ENCODE measurements at regions not wholly inside any gene's neighbourhood (a gene's known extent, or its start where the extent isn't known, plus 50 kb on each side); places are given as distances from the start of the nearest gene placed in this dataset.

DNA sequence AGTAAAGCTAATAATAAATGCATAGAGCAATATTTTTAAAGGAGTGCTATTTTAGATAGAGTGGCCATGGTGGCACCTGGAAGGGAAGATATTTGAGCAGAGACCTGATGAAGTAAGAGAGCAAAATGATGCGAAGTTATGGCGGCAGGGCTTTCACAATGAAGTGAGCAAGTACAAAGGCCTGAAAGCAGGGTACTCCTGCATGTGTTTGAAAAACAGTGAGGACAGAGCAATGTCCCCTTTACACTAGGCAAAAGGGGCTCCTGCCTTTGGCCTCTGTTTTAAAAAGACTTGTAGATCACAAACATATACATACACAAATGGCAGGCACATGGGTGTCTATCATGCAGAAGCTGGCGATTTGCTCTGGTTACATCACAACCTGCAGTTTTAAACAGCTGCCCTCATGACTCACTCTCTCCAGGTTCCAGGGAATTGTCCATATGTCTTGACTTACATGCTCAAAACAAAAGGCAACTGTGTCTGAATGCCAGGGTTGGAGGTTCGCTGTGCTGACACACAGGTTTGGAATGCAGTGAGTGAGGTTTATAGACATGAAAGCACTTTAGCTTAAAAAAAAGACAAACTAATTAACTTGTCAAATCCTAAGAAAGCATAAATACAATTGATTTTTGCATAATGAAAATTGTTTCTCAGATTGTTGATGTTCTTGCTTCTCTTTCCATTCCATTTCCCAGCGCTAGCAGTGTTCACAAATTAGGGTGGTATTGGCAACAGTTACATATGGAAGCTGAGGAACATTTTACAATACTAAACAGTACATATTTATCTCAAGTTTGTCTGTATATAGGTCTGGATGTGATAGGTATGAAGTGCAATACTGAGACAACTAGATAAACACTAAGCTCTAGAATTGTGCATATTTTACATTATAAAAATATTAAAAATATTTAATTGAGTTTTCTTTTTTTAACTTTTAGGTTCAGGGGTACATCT lies 313.9 kb downstream of the BARHL2 start:
- no peak for TF ChIP-seq EZH2 (IDR thresholded peaks at IDR 0.05; ENCODE audit: insufficient read depth, low read length)
- TF ChIP-seq, protein P1, sequence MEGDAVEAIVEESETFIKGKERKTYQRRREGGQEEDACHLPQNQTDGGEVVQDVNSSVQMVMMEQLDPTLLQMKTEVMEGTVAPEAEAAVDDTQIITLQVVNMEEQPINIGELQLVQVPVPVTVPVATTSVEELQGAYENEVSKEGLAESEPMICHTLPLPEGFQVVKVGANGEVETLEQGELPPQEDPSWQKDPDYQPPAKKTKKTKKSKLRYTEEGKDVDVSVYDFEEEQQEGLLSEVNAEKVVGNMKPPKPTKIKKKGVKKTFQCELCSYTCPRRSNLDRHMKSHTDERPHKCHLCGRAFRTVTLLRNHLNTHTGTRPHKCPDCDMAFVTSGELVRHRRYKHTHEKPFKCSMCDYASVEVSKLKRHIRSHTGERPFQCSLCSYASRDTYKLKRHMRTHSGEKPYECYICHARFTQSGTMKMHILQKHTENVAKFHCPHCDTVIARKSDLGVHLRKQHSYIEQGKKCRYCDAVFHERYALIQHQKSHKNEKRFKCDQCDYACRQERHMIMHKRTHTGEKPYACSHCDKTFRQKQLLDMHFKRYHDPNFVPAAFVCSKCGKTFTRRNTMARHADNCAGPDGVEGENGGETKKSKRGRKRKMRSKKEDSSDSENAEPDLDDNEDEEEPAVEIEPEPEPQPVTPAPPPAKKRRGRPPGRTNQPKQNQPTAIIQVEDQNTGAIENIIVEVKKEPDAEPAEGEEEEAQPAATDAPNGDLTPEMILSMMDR (IDR thresholded peaks at IDR 0.05; ENCODE audit: insufficient read depth, low read depth, low read length): no peak
- Histone ChIP-seq H3K79me2 (ENCODE audit: insufficient read depth, low read length) (no peaks in the 10 kb centered on the region), H3K4me3 (ENCODE audit: insufficient read depth, low read depth, low read length) (no peak overlapping the region), H2AFZ (ENCODE audit: low read depth, low read length) (no peak overlapping the region), H3K4me2 (ENCODE audit: low read length) (peak overlapping the region; percentile 63), H3K4me1 (ENCODE audit: insufficient read depth, low read length) (peaks cover 6% of the 10 kb centered on the region), H3K9ac (ENCODE audit: low read length) (no peak overlapping the region), H4K20me1 (ENCODE audit: insufficient read depth, low read length) (no peaks in the 10 kb centered on the region), H3K36me3 (ENCODE audit: insufficient read depth, low read length) (no peaks in the 10 kb centered on the region), H3K27ac (ENCODE audit: low read depth, low read length) (peak overlapping the region; percentile 53), H3K27me3 (ENCODE audit: insufficient read depth, low read length) (no peaks in the 10 kb centered on the region), H3K9me3 (ENCODE audit: insufficient read depth, low read depth, low read length) (no peaks in the 10 kb centered on the region)
- peak; percentile 41 for FAIRE-seq
- H3K36me3 Mint-ChIP-seq (ENCODE audit: low read depth, unreplicated experiment): no peaks in the 10 kb centered on the region
- no peaks in the 10 kb centered on the region for H3K27me3 Mint-ChIP-seq (ENCODE audit: low read depth, unreplicated experiment)
- DNase-seq (ENCODE audit: low read depth): peak; percentile 99
- H3K9me3 Mint-ChIP-seq (ENCODE audit: unreplicated experiment): no peaks in the 10 kb centered on the region
- H3K27ac Mint-ChIP-seq (ENCODE audit: unreplicated experiment): peak overlapping the region; percentile 95
- H3K4me1 Mint-ChIP-seq (ENCODE audit: low read depth, unreplicated experiment): peaks cover 25% of the 10 kb centered on the region
- no peak overlapping the region for H3K4me3 Mint-ChIP-seq (ENCODE audit: unreplicated experiment)

DNA sequence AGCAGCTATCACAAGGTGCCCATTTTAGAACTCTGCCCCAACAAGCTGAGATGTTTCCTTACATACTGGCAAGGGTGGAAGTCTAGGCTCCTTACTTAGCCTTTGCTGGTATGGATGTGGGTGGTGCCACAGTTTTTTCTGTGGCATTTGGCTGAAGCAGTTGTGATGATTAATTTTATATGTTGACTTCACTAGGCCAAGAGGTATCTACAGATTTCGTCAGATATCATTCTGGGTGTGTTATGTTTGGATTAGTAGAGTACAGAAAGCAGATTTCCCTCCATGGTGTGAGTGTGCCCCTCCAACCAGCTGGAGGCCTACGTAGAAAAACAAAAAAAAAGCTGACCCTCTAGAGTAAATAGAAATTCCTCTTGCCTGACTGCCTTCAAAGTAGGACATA lies 317.0 kb downstream of the BARHL2 start:
- Mint-ChIP-seq H3K27ac (ENCODE audit: unreplicated experiment) (no peak overlapping the region), H3K27me3 (ENCODE audit: low read depth, unreplicated experiment) (no peaks in the 10 kb centered on the region), H3K4me3 (ENCODE audit: unreplicated experiment) (no peak overlapping the region), H3K4me1 (ENCODE audit: low read depth, unreplicated experiment) (peaks cover 23% of the 10 kb centered on the region), H3K36me3 (ENCODE audit: low read depth, unreplicated experiment) (no peaks in the 10 kb centered on the region), H3K9me3 (ENCODE audit: unreplicated experiment) (no peaks in the 10 kb centered on the region)
- no peak for FAIRE-seq
- Histone ChIP-seq H3K4me1 (ENCODE audit: insufficient read depth, low read length) (peaks cover 6% of the 10 kb centered on the region), H3K4me3 (ENCODE audit: insufficient read depth, low read depth, low read length) (no peak overlapping the region), H3K27ac (ENCODE audit: low read depth, low read length) (no peak overlapping the region), H3K27me3 (ENCODE audit: insufficient read depth, low read length) (no peaks in the 10 kb centered on the region), H3K9me3 (ENCODE audit: insufficient read depth, low read depth, low read length) (no peaks in the 10 kb centered on the region), H3K36me3 (ENCODE audit: insufficient read depth, low read length) (no peaks in the 10 kb centered on the region), H3K9ac (ENCODE audit: low read length) (no peak overlapping the region), H3K79me2 (ENCODE audit: insufficient read depth, low read length) (no peaks in the 10 kb centered on the region), H3K4me2 (ENCODE audit: low read length) (no peak overlapping the region), H4K20me1 (ENCODE audit: insufficient read depth, low read length) (no peaks in the 10 kb centered on the region), H2AFZ (ENCODE audit: low read depth, low read length) (no peak overlapping the region)
- TF ChIP-seq EZH2 (IDR thresholded peaks at IDR 0.05; ENCODE audit: insufficient read depth, low read length): no peak
- TF ChIP-seq, protein P1 (IDR thresholded peaks at IDR 0.05; ENCODE audit: insufficient read depth, low read depth, low read length): no peak
- peak; percentile 36 for DNase-seq (ENCODE audit: low read depth)

DNA sequence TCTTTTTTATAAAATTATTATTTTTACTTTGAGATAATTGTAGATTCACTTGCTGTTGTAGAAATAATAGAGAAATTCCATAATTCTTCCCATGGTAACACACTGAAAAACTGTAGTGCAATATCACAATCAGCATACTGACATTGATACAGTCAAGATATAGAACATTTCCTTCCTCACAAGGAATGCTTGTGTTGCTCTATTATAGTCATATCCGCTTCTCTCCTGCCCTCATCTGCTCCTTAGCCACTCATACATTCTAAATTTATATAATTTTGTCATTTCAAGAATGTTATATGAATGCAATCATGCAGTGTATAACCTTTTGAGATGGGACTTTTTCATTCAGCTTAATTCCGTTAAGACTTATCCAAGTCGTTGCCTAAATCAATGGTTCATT lies 320.2 kb downstream of the BARHL2 start:
- Histone ChIP-seq H3K79me2 (ENCODE audit: insufficient read depth, low read length) (no peaks in the 10 kb centered on the region), H2AFZ (ENCODE audit: low read depth, low read length) (no peak overlapping the region), H4K20me1 (ENCODE audit: insufficient read depth, low read length) (no peaks in the 10 kb centered on the region), H3K27ac (ENCODE audit: low read depth, low read length) (no peak overlapping the region), H3K36me3 (ENCODE audit: insufficient read depth, low read length) (no peaks in the 10 kb centered on the region), H3K4me2 (ENCODE audit: low read length) (no peak overlapping the region), H3K27me3 (ENCODE audit: insufficient read depth, low read length) (no peaks in the 10 kb centered on the region), H3K4me1 (ENCODE audit: insufficient read depth, low read length) (peaks cover 6% of the 10 kb centered on the region), H3K9ac (ENCODE audit: low read length) (no peak overlapping the region), H3K9me3 (ENCODE audit: insufficient read depth, low read depth, low read length) (no peaks in the 10 kb centered on the region), H3K4me3 (ENCODE audit: insufficient read depth, low read depth, low read length) (no peak overlapping the region)
- Mint-ChIP-seq H3K4me3 (ENCODE audit: unreplicated experiment) (no peak overlapping the region), H3K27ac (ENCODE audit: unreplicated experiment) (no peak overlapping the region), H3K9me3 (ENCODE audit: unreplicated experiment) (peaks cover 2% of the 10 kb centered on the region), H3K27me3 (ENCODE audit: low read depth, unreplicated experiment) (no peaks in the 10 kb centered on the region), H3K36me3 (ENCODE audit: low read depth, unreplicated experiment) (no peaks in the 10 kb centered on the region), H3K4me1 (ENCODE audit: low read depth, unreplicated experiment) (peaks cover 8% of the 10 kb centered on the region)
- DNase-seq (ENCODE audit: low read depth): no peak
- FAIRE-seq: no peak
- TF ChIP-seq, protein P1 (IDR thresholded peaks at IDR 0.05; ENCODE audit: insufficient read depth, low read depth, low read length): no peak
- no peak for TF ChIP-seq EZH2 (IDR thresholded peaks at IDR 0.05; ENCODE audit: insufficient read depth, low read length)
